ENCODE measurements at regions not wholly inside any gene's neighbourhood (a gene's known extent, or its start where the extent isn't known, plus 50 kb on each side); places are given as distances from the start of the nearest gene placed in this dataset.

DNA sequence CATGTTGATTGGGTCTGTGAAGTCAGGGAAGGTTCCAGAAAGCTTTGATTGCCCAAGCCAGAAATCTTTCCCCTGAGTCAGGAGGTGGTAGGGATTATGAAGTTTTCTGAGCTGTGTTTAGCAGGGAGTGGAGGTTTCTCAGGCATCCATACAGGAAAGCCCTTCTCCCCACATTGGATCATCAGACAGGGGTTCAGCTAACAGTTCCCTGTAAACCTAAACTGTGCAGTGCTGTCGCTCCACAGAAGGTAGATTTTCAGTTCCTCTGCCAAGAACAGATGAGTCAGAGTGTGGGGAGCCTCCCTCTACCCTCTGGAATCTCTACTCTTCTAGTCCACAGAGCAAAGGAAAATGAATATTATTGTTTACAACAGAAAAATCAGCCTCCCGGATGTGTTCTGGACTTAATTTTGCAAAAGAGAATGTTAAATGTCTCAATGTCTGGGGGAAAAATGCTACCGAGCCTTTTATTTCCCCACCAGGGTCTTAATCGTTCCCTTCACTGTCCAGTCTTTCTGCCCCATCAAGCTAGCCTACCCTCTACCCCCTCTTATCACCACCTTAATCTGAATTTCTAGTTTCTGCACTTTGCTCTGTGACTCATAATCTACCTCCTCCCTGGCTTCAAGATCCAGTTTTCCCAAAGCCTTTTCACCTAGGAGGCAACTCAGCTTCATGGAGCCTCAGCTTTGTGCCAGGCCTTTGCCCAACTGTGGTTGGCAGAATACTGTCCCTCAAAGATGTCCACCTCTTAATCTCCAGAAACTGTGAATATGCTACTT lies 355.6 kb downstream of the PRDM2 start:
- no peak for DNase-seq

GRCh38 chr1:14057640-14058039 lies 357.7 kb downstream of the PRDM2 start:
- DNase-seq, result no peak

GRCh38 chr1:14061204-14061603 lies 361.2 kb downstream of the PRDM2 start:
- no peak for DNase-seq

GRCh38 chr1:14061722-14062121 lies 361.7 kb downstream of the PRDM2 start:
- DNase-seq, result no peak

DNA sequence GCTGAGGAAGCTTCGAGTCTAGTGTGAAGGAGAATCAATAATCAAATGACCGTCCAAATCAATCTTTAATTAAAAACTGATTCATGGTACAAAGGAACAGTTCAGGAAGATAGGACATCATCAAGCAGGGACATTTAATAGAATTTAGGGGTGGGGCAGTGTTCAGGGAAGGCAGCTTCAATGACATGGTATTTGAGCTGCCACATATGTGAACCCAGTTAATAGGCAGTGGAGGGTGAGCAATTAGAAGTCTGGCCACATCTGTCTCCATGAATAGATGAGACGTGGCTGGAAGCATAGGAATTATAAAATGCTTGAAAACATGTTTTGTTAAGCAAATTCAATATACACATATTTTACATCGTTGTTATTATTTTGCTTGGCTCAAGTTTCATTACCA lies 362.7 kb downstream of the PRDM2 start:
- DNase-seq, result no peak

GRCh38 chr1:14064649-14065442 lies 364.9 kb downstream of the PRDM2 start:
- DNase-seq, result peak; percentile 19

GRCh38 chr1:14065486-14065885 lies 365.5 kb downstream of the PRDM2 start:
- no peak for DNase-seq

GRCh38 chr1:14067036-14067435 lies 367.0 kb downstream of the PRDM2 start:
- no peak for DNase-seq

- DNase-seq, result no peak
Observed at GRCh38 chr1:14067711-14068110, 367.7 kb downstream of the PRDM2 start.

GRCh38 chr1:14071581-14071980 lies 371.6 kb downstream of the PRDM2 start:
- no peak for DNase-seq

GRCh38 chr1:14080653-14081052 lies 380.7 kb downstream of the PRDM2 start:
- no peak for DNase-seq

GRCh38 chr1:14082331-14082730 lies 382.3 kb downstream of the PRDM2 start:
- DNase-seq, result no peak

DNA sequence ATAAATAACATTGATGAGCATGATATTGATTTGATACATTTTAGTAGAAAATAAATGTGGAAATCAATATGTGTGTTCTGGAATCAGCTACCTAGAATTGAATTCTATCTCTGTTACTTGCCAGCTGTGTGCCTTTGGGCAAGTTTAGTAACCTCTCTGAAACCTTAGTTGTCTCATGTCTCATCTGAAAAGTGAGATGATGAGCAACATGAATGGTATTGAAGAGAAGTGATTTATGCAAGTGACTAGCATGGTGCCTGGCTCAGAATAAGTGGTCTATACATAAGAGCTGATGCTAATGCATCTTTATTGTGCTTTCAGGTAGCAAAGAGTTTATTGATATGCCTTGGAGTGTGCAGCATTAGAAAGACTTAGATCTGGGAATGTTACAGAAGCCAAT lies 383.3 kb downstream of the PRDM2 start:
- DNase-seq, result no peak

DNA sequence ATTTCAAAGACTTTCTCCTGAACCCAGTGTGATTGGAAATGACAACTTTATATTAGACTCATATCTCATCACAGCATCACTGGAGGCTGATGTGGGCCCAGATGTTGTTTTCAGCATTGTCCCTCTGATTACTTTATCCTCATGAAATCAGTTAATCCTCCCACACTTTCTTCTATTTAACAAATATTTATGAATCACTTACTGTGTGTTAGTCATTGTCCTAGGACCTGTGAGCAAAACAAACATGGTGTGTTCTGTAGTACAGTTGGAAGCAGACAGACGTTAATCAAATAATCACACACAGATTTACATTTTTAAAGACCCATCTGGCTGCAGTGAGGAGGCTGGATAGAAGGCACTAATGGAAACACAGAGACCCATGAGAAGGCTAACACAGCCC lies 383.7 kb downstream of the PRDM2 start:
- DNase-seq, result no peak

GRCh38 chr1:14090062-14090461 lies 390.1 kb downstream of the PRDM2 start:
- no peak for DNase-seq

GRCh38 chr1:14090531-14090930 lies 390.5 kb downstream of the PRDM2 start:
- no peak for DNase-seq

- peak; percentile 8 for DNase-seq
Observed at GRCh38 chr1:14094611-14095400, 394.8 kb downstream of the PRDM2 start.

DNA sequence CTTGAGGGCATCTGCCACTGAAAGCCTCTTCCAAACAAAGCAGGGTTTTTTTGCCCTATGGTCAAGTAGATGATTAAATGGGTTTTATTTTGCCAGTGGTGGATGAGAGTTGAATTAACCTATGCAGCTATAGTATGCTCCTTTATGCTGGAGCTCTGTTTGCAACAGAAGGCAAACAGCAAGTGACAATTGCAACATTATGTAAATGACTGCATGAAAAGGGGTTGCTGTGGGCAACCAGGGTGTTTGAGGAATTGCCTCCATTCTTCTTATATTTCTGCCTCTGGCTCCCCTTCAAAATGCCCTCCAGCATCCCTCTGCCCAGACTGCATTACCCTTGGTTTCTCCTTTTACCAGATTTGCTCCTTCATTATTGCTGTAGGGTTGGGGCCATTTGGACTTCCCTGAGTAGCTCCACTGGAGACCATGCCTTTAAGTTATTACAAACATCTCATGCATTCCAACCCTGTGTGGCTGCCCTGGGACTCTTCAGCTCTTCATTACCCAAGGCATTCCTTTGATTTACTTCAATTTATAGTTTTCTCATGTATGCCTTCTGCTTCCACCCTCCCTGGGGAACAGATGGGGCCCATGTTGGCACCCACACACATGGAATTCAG lies 398.4 kb downstream of the PRDM2 start:
- DNase-seq, result no peak

- no peak for DNase-seq
Observed at GRCh38 chr1:14100444-14100843, 400.5 kb downstream of the PRDM2 start.

GRCh38 chr1:14100919-14101318 lies 400.9 kb downstream of the PRDM2 start:
- DNase-seq, result no peak

DNA sequence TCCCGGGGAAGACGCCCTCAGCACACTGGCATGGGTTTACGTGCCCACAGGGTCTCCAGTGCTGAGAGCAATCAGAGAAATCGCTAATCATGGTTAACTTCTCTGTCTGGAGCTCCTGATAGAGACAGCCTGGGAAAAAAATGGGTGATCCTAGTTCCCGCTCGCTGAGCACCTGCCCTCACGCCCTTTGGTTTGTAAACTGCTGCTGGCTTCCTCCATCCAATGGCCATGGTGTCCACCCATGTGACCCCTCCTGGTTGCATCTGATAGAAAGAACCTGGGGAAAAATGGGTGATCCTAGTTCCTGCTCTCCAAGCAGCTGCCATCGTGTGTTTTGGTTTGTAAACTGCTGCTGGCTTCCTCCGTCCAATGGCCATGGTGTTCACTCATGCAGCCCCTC lies 402.2 kb downstream of the PRDM2 start:
- no peak for DNase-seq

- no peak for DNase-seq
Observed at GRCh38 chr1:14103878-14104430, 404.0 kb downstream of the PRDM2 start.

DNA sequence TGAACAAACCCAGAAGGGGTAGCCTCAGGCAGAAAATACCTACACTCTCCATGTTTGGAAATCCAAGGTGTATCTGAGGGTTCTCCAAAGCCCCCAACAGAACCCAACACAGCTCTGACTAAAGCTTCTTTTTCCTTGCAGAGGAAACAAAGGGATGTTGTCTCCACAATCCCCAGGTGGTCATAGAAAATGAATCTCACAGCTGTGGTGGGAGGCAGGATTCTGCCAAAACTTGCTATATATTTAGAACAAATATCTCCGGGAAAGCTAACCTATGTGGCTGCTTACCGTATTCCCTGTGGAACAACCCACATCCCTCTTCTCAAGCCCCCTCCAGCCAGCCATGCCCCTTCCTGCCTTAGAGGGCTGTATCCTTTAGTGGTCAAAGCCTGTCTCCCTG lies 406.1 kb downstream of the PRDM2 start:
- no peak for DNase-seq
